A549 (cell line): ENCODE measurements at regions not wholly inside any gene's neighbourhood (a gene's known extent, or its start where the extent isn't known, plus 50 kb on each side); places are given as distances from the start of the nearest gene placed in this dataset.

Source experiments
- EHMT2 ChIP-seq: fragments of 200-600 bp; sonication (generic); IDR thresholded peaks from 2 replicates; pipeline ENCODE4 v1.6.1; 2016; ENCODE audit warnings: antibody characterized with exemption, low read depth, mild to moderate bottlenecking, moderate library complexity
- EP300 ChIP-seq, 2 experiments: fragments of >200 bp; sonication (Bioruptor Twin); formaldehyde crosslinking; IDR thresholded peaks; 2 replicates in 1 of 2; 3 replicates in 1 of 2; pipeline ENCODE4 v1.6.1; 2016 to 2017
- JUN ChIP-seq, 2 experiments: fragments of >200 bp; sonication (Bioruptor Twin); formaldehyde crosslinking; IDR thresholded peaks; 2 replicates in 1 of 2; 3 replicates in 1 of 2; pipeline ENCODE4 v1.6.1; 2016 to 2017
- NR3C1 ChIP-seq: fragments of >200 bp; sonication (Bioruptor Twin); formaldehyde crosslinking; IDR thresholded peaks from 3 replicates; pipeline ENCODE4 v1.6.1; 2017
- POLR2A ChIP-seq: IDR thresholded peaks from 2 replicates; pipeline ENCODE4 v1.6.1; 2012; ENCODE audit warnings: mild to moderate bottlenecking, low read length
- RCOR1 ChIP-seq: fragments of 150-350 bp; IDR thresholded peaks from 2 replicates; pipeline ENCODE4 v1.6.1; 2014; ENCODE audit warnings: antibody characterized with exemption, low read length, low read depth
- REST ChIP-seq: fragments of 200-600 bp; sonication (generic); IDR thresholded peaks from 2 replicates; pipeline ENCODE4 v1.6.1; 2016; ENCODE audit warnings: antibody characterized with exemption, mild to moderate bottlenecking, moderate library complexity
- RFX5 ChIP-seq: fragments of 450-650 bp; IDR thresholded peaks from 2 replicates; pipeline ENCODE4 v1.7.1; 2014; ENCODE audit warnings: antibody characterized with exemption, mild to moderate bottlenecking, moderate library complexity
- SMC3 ChIP-seq: fragments of >200 bp; sonication (Bioruptor Twin); formaldehyde crosslinking; IDR thresholded peaks from 3 replicates; pipeline ENCODE4 v1.6.1; 2018; ENCODE audit warnings: inconsistent platforms
- TF ChIP-seq, protein P1 (sequence below): fragments of >200 bp; sonication (Bioruptor Twin); formaldehyde crosslinking; IDR thresholded peaks from 3 replicates; pipeline ENCODE4 v1.5.1; 2016
- TF ChIP-seq, protein P2 (sequence below): IDR thresholded peaks from 2 replicates; pipeline ENCODE4 v1.6.1; 2012; ENCODE audit warnings: low read depth, borderline replicate concordance
- TF ChIP-seq, protein P3 (sequence below): IDR thresholded peaks from 2 replicates; pipeline ENCODE4 v1.6.1; 2012

DNA sequence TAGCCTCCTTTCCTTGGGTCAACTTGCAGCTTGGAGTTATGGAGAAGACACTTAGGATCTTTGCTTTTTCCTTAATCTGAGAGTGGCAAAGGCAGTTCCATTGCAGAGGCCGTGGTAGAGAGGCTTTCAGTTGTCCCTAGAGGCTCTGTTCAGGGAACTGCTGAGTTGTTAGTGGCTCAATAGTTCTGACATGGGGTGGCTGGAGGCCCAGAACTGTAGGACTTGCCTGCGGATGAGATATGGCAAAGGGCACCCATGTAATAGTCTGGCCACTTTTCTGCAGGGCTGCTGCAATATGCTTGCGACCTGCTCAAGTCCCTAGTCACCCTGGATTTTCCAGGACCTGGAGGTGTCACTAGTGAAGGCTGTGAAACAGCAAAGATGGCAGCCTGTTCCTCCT lies 99.9 kb downstream of the CLDN1 start:
- TF ChIP-seq, protein P1, sequence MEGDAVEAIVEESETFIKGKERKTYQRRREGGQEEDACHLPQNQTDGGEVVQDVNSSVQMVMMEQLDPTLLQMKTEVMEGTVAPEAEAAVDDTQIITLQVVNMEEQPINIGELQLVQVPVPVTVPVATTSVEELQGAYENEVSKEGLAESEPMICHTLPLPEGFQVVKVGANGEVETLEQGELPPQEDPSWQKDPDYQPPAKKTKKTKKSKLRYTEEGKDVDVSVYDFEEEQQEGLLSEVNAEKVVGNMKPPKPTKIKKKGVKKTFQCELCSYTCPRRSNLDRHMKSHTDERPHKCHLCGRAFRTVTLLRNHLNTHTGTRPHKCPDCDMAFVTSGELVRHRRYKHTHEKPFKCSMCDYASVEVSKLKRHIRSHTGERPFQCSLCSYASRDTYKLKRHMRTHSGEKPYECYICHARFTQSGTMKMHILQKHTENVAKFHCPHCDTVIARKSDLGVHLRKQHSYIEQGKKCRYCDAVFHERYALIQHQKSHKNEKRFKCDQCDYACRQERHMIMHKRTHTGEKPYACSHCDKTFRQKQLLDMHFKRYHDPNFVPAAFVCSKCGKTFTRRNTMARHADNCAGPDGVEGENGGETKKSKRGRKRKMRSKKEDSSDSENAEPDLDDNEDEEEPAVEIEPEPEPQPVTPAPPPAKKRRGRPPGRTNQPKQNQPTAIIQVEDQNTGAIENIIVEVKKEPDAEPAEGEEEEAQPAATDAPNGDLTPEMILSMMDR: no peak
- TF ChIP-seq, protein P2, sequence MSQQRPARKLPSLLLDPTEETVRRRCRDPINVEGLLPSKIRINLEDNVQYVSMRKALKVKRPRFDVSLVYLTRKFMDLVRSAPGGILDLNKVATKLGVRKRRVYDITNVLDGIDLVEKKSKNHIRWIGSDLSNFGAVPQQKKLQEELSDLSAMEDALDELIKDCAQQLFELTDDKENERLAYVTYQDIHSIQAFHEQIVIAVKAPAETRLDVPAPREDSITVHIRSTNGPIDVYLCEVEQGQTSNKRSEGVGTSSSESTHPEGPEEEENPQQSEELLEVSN: no peak
- TF ChIP-seq REST (no peak), RFX5 (no peak), POLR2A (no peak), NR3C1 (no peak), SMC3 (no peak), RCOR1 (no peak), JUN (IDR thresholded peaks at IDR 0.05) (no peak), EP300 (IDR thresholded peaks at IDR 0.05) (no peak), EHMT2 (no peak)
- TF ChIP-seq, protein P3, sequence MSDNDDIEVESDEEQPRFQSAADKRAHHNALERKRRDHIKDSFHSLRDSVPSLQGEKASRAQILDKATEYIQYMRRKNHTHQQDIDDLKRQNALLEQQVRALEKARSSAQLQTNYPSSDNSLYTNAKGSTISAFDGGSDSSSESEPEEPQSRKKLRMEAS: no peak
